ENCODE measurements at regions not wholly inside any gene's neighbourhood (a gene's known extent, or its start where the extent isn't known, plus 50 kb on each side); places are given as distances from the start of the nearest gene placed in this dataset.

- no peaks in the 10 kb centered on the region for H3K9me3 ChIP-seq (ENCODE audit: insufficient read depth, low read depth, low read length)
- H2AFZ ChIP-seq (ENCODE audit: low read length): no peak overlapping the region
- H3K79me2 ChIP-seq (ENCODE audit: insufficient read depth, low read length): no peaks in the 10 kb centered on the region
- no peaks in the 10 kb centered on the region for H3K9me2 ChIP-seq (replicated peaks; ENCODE audit: low read depth, low read length)
- no peak overlapping the region for H3K4me3 ChIP-seq (ENCODE audit: low read length, poor library complexity, severe bottlenecking)
- H3K4me1 ChIP-seq (ENCODE audit: insufficient read depth, low read length, poor library complexity, severe bottlenecking): no peaks in the 10 kb centered on the region
- TF ChIP-seq EZH2phosphoT487 (IDR thresholded peaks at IDR 0.05; ENCODE audit: borderline replicate concordance): no peak
- TF ChIP-seq, protein P1, sequence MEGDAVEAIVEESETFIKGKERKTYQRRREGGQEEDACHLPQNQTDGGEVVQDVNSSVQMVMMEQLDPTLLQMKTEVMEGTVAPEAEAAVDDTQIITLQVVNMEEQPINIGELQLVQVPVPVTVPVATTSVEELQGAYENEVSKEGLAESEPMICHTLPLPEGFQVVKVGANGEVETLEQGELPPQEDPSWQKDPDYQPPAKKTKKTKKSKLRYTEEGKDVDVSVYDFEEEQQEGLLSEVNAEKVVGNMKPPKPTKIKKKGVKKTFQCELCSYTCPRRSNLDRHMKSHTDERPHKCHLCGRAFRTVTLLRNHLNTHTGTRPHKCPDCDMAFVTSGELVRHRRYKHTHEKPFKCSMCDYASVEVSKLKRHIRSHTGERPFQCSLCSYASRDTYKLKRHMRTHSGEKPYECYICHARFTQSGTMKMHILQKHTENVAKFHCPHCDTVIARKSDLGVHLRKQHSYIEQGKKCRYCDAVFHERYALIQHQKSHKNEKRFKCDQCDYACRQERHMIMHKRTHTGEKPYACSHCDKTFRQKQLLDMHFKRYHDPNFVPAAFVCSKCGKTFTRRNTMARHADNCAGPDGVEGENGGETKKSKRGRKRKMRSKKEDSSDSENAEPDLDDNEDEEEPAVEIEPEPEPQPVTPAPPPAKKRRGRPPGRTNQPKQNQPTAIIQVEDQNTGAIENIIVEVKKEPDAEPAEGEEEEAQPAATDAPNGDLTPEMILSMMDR (conservative IDR thresholded peaks at IDR 0.05; ENCODE audit: low read length): no peak
- no peaks in the 10 kb centered on the region for H4K20me1 ChIP-seq (ENCODE audit: insufficient read depth, low read length, poor library complexity, severe bottlenecking)
- H3K27me3 ChIP-seq (ENCODE audit: insufficient read depth, low read length, poor library complexity, severe bottlenecking): no peaks in the 10 kb centered on the region
- H3K4me2 ChIP-seq (ENCODE audit: low read depth, low read length, poor library complexity, severe bottlenecking): no peak overlapping the region
- H3F3A ChIP-seq (ENCODE audit: low read depth): no peaks in the 10 kb centered on the region
- no peaks in the 10 kb centered on the region for H3K36me3 ChIP-seq (ENCODE audit: insufficient read depth, low read length)
- no peak overlapping the region for H3K9ac ChIP-seq (ENCODE audit: low read depth, low read length, poor library complexity, severe bottlenecking)
Observed at GRCh38 chr9:26234865-26235264, 556.6 kb upstream of the TUSC1 start.

- Histone ChIP-seq H3K9me2 (replicated peaks; ENCODE audit: low read depth, low read length) (no peaks in the 10 kb centered on the region), H3K27me3 (ENCODE audit: insufficient read depth, low read length, poor library complexity, severe bottlenecking) (no peaks in the 10 kb centered on the region), H3K36me3 (ENCODE audit: insufficient read depth, low read length) (no peaks in the 10 kb centered on the region), H4K20me1 (ENCODE audit: insufficient read depth, low read length, poor library complexity, severe bottlenecking) (no peaks in the 10 kb centered on the region), H3K4me1 (ENCODE audit: insufficient read depth, low read length, poor library complexity, severe bottlenecking) (no peaks in the 10 kb centered on the region), H3K4me2 (ENCODE audit: low read depth, low read length, poor library complexity, severe bottlenecking) (no peak overlapping the region), H3K9ac (ENCODE audit: low read depth, low read length, poor library complexity, severe bottlenecking) (no peak overlapping the region), H3K4me3 (ENCODE audit: low read length, poor library complexity, severe bottlenecking) (no peak overlapping the region), H3K9me3 (ENCODE audit: insufficient read depth, low read depth, low read length) (no peaks in the 10 kb centered on the region), H3F3A (ENCODE audit: low read depth) (no peaks in the 10 kb centered on the region), H2AFZ (ENCODE audit: low read length) (no peak overlapping the region), H3K79me2 (ENCODE audit: insufficient read depth, low read length) (no peaks in the 10 kb centered on the region)
- TF ChIP-seq EZH2phosphoT487 (IDR thresholded peaks at IDR 0.05; ENCODE audit: borderline replicate concordance): no peak
- TF ChIP-seq, protein P1 (conservative IDR thresholded peaks at IDR 0.05; ENCODE audit: low read length): no peak
Observed at GRCh38 chr9:26231391-26231790, 553.1 kb upstream of the TUSC1 start.

GRCh38 chr9:26229324-26230054, 551.2 kb upstream of the TUSC1 start:
- H3K9me2 ChIP-seq (replicated peaks; ENCODE audit: low read depth, low read length): no peaks in the 10 kb centered on the region
- no peaks in the 10 kb centered on the region for H4K20me1 ChIP-seq (ENCODE audit: insufficient read depth, low read length, poor library complexity, severe bottlenecking)
- no peaks in the 10 kb centered on the region for H3K27me3 ChIP-seq (ENCODE audit: insufficient read depth, low read length, poor library complexity, severe bottlenecking)
- H3K36me3 ChIP-seq (ENCODE audit: insufficient read depth, low read length): no peaks in the 10 kb centered on the region
- H3K4me3 ChIP-seq (ENCODE audit: low read length, poor library complexity, severe bottlenecking): no peak overlapping the region
- no peaks in the 10 kb centered on the region for H3K9me3 ChIP-seq (ENCODE audit: insufficient read depth, low read depth, low read length)
- no peaks in the 10 kb centered on the region for H3K79me2 ChIP-seq (ENCODE audit: insufficient read depth, low read length)
- no peak overlapping the region for H2AFZ ChIP-seq (ENCODE audit: low read length)
- no peak for TF ChIP-seq EZH2phosphoT487 (IDR thresholded peaks at IDR 0.05; ENCODE audit: borderline replicate concordance)
- TF ChIP-seq, protein P1 (conservative IDR thresholded peaks at IDR 0.05; ENCODE audit: low read length): no peak
- H3K4me1 ChIP-seq (ENCODE audit: insufficient read depth, low read length, poor library complexity, severe bottlenecking): no peaks in the 10 kb centered on the region
- no peak overlapping the region for H3K4me2 ChIP-seq (ENCODE audit: low read depth, low read length, poor library complexity, severe bottlenecking)
- no peak overlapping the region for H3K9ac ChIP-seq (ENCODE audit: low read depth, low read length, poor library complexity, severe bottlenecking)
- no peaks in the 10 kb centered on the region for H3F3A ChIP-seq (ENCODE audit: low read depth)
